LNCaP clone FGC (cell line): ENCODE measurements at regions not wholly inside any gene's neighbourhood (a gene's known extent, or its start where the extent isn't known, plus 50 kb on each side); places are given as distances from the start of the nearest gene placed in this dataset.

Experiments
- DNase-seq: peaks from one replicate; pipeline ENCODE4 v3.0.0-alpha.2; 2011; ENCODE audit warnings: low read depth
- H3K4me3 ChIP-seq: 2 replicates; pipeline ENCODE4 v1.5.1; 2011; ENCODE audit warnings: mild to moderate bottlenecking, low read depth, low read length, control low read depth
- CTCF ChIP-seq: IDR thresholded peaks from 2 replicates; pipeline ENCODE4 v1.5.1; 2012; ENCODE audit warnings: mild to moderate bottlenecking; ENCODE audit not compliant: control insufficient read depth, insufficient read depth; ENCODE audit errors: extremely low read depth

GRCh38 chr3:655824-656223 lies 437.0 kb upstream of the CNTN6 start:
- TF ChIP-seq CTCF = no peak
- DNase-seq = no peak
- no peak overlapping the region for H3K4me3 ChIP-seq

GRCh38 chr3:661356-661755 lies 431.5 kb upstream of the CNTN6 start:
- no peak for TF ChIP-seq CTCF
- no peak for DNase-seq
- no peak overlapping the region for H3K4me3 ChIP-seq

GRCh38 chr3:674116-674515 lies 418.7 kb upstream of the CNTN6 start:
- no peak for TF ChIP-seq CTCF
- no peak overlapping the region for H3K4me3 ChIP-seq
- no peak for DNase-seq

- no peak for DNase-seq
- no peak overlapping the region for H3K4me3 ChIP-seq
- no peak for TF ChIP-seq CTCF
Measured at GRCh38 chr3:675846-676245, 417.0 kb upstream of the CNTN6 start.

- H3K4me3 ChIP-seq = no peak overlapping the region
- DNase-seq = no peak
- TF ChIP-seq CTCF = no peak
Measured at GRCh38 chr3:683770-684169, 409.1 kb upstream of the CNTN6 start.

- DNase-seq = no peak
- no peak overlapping the region for H3K4me3 ChIP-seq
- TF ChIP-seq CTCF = no peak
Measured at GRCh38 chr3:690770-691169, 402.1 kb upstream of the CNTN6 start.

GRCh38 chr3:700514-700913 lies 392.3 kb upstream of the CNTN6 start:
- TF ChIP-seq CTCF = no peak
- no peak for DNase-seq

More at GRCh38 chr3:700514-700913, 392.3 kb upstream of the CNTN6 start:
- no peak overlapping the region for H3K4me3 ChIP-seq
